HG03103 (cell line): ENCODE measurements at regions not wholly inside any gene's neighbourhood (a gene's known extent, or its start where the extent isn't known, plus 50 kb on each side); places are given as distances from the start of the nearest gene placed in this dataset.

Source experiments
- ATAC-seq: cut with Tn5 transposase; IDR thresholded peaks from one replicate; pipeline ENCODE4 v1.9.1; 2021; ENCODE audit warnings: low read depth; ENCODE audit not compliant: unreplicated experiment

- no peak for ATAC-seq
These were observed 111.7 kb upstream of the MAF start for GRCh38 chr16:79712276-79712675.

- ATAC-seq = no peak
These were observed 107.3 kb upstream of the MAF start for GRCh38 chr16:79707876-79708275.

DNA sequence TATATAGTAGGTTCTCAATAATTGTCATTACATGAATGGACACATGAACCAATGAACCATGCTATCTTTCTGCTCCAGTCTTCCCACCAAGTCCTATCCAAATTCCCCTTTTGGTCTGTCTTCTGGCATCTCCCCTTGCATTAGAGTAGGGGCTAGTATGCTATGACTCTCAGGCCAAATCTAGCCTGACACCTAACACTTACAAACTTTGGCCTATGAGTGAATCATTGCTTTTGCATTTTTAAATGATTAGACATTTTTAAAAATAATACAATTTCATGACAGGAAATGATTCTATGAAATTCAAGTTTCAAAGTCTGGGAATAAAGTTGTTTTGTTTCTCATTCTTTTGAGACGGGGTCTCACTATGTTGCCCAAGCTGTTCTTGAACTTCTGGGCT lies 102.5 kb upstream of the MAF start:
- ATAC-seq = no peak

DNA sequence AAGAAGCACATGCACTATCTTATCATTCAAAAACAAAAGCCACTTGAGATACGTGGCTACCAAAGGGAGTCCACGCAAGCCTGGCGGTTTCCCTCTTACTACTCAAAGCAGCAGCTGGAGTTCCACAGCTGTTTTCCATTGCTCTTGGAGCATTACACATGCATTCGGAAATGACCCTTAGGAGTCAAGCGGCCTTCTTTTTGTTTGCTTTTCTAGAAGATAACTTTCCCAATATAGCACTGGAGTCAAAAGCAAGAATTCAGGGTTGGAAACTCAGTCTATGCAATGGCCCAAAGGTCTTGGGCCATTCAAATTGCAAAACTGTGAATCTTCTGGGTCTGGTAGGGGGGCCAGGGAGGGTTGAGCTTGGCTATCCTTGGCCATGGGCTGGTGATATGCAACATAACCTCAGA lies 97.8 kb upstream of the MAF start:
- ATAC-seq = no peak

- ATAC-seq = no peak
These were observed 97.1 kb upstream of the MAF start for GRCh38 chr16:79697562-79698112.

DNA sequence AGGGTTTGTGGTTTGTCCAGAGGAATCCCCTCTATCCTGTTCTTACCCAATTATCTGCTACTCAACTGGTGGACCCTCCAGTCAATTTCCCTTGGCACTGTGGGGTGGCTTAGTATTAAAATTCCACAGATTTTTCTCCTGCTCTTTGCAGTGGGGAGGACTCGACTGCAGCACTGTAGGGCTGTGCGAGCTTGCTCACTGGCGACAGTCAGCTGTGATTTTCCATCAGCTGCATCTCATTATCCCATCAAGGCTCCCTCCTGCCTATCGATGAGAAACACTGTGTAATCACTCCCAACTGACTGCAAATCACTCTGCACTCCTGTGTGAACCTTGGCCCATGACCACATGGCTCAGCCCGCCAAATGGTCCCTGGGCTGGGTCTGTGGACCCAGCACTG lies 90.5 kb upstream of the MAF start:
- no peak for ATAC-seq

DNA sequence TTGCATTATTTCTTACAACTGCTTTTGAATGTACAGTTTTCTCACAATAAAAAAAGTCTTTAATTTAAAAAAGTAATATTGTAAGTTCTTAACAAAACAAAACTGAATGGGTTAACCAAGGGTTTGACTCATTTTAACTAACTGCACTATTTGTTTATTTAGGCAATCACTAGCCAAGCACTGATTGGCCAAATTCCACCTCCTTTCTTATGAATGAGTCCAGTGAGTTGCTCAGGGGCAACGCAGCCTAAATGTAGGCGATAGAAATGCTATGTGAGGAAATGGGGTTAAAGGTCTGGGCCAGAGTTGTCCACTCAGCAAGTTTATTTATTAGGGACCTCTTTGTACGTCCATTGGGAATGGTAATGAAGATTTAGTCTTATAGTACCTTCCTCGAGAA lies 89.6 kb upstream of the MAF start:
- ATAC-seq = no peak

GRCh38 chr16:79687249-79688130 lies 87.0 kb upstream of the MAF start:
- no peak for ATAC-seq

- ATAC-seq = no peak
These were observed 85.3 kb upstream of the MAF start for GRCh38 chr16:79685871-79686270.

- ATAC-seq = no peak
These were observed 78.8 kb upstream of the MAF start for GRCh38 chr16:79679334-79679733.

DNA sequence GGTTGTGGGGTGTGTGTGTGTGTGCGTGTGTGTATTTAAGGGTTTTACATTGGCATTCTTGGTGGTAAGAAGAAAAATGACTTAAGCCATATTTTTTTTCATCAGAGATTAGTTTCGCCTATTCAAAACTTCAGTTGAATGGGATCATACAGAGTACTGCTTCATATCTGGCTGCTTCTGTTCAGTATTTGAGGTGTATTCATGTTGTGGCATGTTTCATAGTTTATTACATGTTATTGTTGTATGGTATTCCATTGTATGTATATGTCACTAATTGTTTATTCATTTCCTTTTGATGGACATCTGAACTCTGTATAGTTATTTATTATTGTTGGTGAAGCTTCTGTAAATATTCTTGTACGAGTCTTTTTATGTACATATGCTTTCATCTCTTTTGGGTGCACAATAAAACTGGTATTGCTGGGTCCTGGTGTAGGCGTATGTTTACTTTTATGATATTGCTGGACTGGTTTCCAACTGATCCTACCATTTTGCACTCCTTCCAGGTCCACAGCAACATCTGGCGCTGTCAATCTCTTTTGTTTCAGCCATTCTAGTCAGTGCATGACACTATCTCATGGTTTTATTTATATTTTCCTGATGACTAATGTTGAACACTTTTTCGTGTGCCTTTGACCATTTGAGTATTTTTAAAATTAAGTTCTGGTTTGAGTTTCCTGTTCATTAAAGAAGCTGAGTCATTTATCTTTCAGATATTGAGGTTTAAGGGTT lies 77.4 kb upstream of the MAF start:
- no peak for ATAC-seq

DNA sequence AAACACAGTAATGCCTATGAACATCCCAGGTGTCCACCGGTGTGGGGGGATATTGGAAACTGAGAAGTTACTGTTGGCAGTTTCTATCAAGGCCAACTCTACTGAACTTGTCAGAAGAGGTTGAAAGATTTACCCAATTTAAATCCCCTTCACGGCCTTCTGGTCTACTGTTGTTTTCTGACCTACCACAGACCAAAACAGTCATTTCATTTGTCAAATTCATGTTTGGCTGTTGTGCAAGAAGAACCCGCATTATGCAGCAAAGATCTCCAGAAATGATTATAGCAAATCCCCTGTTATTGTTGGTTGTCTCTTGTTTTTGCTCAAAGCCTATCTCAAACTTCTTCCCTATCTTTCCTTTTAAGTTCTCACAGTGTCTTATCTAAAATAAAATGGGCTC lies 73.1 kb upstream of the MAF start:
- ATAC-seq = no peak

DNA sequence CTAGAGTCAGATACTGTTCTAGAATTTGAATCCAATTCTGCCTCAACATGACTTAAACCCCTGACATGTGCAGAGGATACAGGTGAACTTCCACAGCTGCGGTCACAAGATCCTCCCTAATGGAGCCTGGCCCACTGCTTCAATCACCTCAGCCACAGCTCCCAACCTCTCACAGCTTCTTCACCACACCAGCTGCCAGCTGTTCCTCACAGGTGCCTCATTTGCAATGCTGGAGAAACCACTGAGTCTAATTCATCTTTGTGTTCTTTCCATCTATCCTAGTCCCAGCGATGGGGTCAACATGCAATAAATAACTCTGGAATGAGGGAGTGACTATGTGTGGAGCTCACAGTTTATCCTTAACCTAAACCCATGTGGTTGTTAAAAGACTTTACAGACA lies 72.0 kb upstream of the MAF start:
- no peak for ATAC-seq

DNA sequence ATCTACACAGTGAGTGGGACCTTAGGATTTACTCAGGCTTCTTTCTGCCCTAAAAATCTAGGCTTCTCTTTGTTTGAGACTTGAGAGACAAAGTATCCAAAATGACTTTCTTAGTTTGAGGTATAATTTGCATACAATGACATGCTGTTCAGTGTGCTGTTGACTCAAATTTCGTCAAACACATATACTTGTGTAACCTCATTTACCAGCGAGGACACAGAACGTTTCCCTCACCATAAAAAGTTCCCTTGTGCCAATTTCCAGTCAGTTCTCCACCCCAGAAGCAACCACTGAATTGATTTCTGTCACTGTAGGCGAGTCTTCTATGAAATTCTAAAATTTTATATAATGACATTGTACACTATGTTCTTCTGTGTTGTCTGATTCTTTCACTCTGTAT lies 68.0 kb upstream of the MAF start:
- no peak for ATAC-seq

DNA sequence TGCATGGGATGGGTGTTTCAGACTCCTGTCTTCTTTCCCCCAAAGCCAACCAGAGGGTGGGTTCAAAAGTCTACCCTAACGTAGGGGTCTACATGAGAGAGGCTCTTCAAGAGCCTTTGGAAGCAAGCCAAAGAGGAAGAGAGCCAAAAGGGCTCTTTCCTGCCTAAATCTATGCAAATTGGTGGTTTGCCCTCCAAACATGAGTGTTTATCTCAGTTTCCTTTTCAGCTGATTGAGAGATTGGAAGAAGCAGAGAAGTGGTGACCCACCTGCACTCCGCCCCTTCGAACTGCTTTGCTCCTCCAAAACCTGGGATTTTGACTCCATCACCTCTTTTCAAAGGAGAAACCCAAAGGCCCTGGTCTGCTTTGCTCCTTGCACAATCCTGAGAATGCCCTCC lies 65.4 kb upstream of the MAF start:
- no peak for ATAC-seq

GRCh38 chr16:79664407-79664806 lies 63.9 kb upstream of the MAF start:
- no peak for ATAC-seq

- ATAC-seq = no peak
These were observed 62.3 kb upstream of the MAF start for GRCh38 chr16:79662669-79663313.

DNA sequence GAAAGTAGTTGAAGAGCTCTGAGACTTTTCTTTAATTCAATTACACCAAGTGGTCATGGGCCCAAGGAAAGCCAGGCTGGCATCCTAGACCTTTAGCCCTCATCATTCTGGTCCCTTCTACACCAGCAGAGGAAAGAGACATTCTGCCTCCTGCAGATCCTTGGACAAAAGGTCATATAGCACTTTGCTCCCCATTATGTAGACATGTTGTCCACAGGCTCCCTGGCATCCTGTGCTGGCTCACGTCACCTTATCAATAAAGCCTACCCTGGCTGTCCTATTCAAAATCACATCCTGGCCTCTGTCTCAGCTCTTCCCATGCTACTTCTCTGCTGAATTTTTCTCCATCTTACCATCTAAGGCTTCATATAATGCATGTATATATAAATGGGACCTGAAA lies 61.6 kb upstream of the MAF start:
- no peak for ATAC-seq

GRCh38 chr16:79661578-79661977 lies 61.0 kb upstream of the MAF start:
- no peak for ATAC-seq

GRCh38 chr16:79659344-79659743 lies 58.8 kb upstream of the MAF start:
- ATAC-seq = no peak

- no peak for ATAC-seq
These were observed 57.9 kb upstream of the MAF start for GRCh38 chr16:79658301-79659033.
